GM10266 (cell line): ENCODE measurements at regions not wholly inside any gene's neighbourhood (a gene's known extent, or its start where the extent isn't known, plus 50 kb on each side); places are given as distances from the start of the nearest gene placed in this dataset.

Source experiments
- DNase-seq: peaks from one replicate; pipeline ENCODE4 v3.0.0; 2012; ENCODE audit errors: extremely low spot score
- TF ChIP-seq, protein P1 (sequence below): IDR thresholded peaks from 2 replicates; pipeline ENCODE4 v1.5.1; 2012; ENCODE audit warnings: mild to moderate bottlenecking, low read depth; ENCODE audit not compliant: control insufficient read depth, insufficient read depth; ENCODE audit errors: missing control alignments

DNA sequence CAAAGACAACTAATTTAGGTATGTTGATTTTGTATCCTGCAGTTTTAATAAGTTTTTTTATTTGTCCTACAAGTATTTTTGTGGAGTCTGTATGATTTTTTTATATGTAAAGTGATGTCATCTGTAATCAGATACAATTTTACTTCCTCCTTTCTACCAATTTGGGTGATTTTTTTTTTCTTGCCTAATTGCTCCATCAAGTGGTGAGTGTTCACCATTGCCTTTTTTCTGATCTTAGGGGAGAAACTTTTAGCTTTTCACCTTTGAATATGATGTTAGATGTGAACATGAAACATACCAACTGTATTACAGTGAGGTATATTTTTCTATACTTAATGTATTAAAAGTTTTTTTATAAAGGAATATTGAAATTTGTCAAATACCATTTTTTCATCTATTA, 362.3 kb downstream of the PABPC4L start:
- TF ChIP-seq, protein P1, sequence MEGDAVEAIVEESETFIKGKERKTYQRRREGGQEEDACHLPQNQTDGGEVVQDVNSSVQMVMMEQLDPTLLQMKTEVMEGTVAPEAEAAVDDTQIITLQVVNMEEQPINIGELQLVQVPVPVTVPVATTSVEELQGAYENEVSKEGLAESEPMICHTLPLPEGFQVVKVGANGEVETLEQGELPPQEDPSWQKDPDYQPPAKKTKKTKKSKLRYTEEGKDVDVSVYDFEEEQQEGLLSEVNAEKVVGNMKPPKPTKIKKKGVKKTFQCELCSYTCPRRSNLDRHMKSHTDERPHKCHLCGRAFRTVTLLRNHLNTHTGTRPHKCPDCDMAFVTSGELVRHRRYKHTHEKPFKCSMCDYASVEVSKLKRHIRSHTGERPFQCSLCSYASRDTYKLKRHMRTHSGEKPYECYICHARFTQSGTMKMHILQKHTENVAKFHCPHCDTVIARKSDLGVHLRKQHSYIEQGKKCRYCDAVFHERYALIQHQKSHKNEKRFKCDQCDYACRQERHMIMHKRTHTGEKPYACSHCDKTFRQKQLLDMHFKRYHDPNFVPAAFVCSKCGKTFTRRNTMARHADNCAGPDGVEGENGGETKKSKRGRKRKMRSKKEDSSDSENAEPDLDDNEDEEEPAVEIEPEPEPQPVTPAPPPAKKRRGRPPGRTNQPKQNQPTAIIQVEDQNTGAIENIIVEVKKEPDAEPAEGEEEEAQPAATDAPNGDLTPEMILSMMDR = no peak
- DNase-seq = no peak

DNA sequence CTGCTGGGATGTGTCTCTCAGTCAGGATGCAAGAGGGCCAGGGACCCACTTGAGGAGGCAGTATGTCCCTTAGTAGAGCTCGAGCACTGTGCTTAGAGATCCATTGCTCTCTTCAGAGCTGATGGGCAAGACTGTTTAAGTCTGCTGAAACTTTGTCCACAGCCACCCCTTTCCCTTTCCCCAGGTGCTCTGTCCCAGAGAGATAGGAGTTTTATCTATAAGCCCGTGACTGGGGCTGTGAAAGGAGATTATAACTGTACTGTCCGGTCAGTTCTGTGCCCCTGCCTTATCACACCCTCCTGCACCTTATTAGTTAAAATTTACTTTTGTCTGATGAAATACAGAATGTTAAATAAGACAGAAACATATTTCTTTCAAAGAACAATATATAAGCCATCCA, 378.4 kb downstream of the PABPC4L start:
- DNase-seq = no peak

DNA sequence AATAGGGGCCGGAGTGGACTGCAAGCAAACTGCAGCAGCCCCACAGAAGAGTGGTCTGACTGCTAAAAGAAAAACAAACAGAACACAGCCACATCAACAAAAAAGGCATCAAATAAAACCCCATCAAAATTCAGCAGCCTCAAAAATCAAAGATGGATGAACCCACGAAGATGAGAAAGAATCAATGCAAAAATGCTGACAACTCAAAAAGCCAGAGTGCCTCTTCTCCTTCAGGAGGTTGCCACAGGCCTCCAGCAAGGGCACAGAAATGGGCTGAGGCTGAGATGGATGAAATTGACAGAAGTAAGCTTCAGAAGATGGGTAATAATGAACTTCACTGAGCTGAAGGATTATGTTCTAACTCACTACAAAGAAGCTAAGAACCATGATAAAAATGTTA, 388.6 kb downstream of the PABPC4L start:
- TF ChIP-seq, protein P1 = no peak

More for the DNA sequence above, 378.4 kb downstream of the PABPC4L start:
- TF ChIP-seq, protein P1 = no peak

DNA sequence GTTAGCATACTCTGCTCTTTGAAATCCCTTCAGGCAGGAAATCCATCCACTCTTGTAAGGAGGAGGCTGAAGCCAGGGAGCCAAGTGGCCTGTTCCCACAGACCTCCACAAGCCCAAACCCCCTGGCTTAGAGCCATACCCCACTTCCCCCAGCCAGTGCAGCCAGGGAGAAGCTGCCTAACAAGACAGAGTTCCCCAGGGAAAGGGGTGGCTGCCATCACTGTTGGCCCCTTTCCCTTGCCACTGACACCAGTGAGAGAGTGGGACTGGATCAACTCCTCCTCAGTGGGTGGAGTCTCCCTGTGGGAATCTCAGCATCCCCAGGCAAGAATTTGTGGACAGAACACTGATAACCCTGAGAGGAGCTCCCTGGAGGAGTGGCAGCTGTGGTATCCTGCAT, 389.4 kb downstream of the PABPC4L start:
- no peak for DNase-seq
- TF ChIP-seq, protein P1 = no peak

More for the DNA sequence above, 388.6 kb downstream of the PABPC4L start:
- DNase-seq = no peak

DNA sequence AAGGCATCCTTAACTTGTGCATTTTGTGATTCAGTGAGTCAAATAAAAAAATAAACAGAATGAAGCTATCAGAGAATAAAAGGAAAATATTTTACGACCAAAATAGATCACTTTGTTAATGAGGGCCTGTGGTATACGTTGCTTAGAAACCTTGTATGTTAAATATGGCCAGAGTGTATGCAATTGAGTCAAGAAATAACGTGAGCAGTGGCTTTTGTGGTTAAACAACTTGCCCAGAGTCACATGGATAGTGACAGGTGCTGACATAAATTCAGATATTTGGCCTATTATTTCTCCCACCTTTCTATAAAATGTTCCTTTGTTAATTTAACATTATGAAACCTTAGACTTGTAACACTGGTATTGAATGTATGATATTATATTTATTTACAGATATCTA, 393.4 kb downstream of the PABPC4L start:
- DNase-seq = no peak

DNA sequence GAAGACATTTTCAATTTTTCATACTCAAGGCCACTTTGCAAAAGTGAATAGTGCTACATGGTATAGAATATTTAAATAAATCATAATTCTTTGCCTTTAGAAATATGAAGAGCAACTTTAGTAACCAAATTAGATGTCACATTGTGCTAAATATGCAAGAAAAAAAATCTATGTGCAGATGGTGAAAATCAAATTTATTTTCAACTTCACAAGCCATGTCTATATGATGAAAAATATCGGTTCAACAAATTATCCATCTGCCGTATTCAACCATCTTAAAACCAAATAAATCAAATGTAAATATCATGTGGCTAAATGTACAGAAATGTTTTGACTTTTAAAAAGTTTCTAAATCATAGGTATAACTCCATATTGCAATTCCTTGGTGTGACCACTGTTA, 398.2 kb downstream of the PABPC4L start:
- DNase-seq = no peak
- TF ChIP-seq, protein P1 = no peak

More for the DNA sequence above, 393.4 kb downstream of the PABPC4L start:
- TF ChIP-seq, protein P1 = no peak

DNA sequence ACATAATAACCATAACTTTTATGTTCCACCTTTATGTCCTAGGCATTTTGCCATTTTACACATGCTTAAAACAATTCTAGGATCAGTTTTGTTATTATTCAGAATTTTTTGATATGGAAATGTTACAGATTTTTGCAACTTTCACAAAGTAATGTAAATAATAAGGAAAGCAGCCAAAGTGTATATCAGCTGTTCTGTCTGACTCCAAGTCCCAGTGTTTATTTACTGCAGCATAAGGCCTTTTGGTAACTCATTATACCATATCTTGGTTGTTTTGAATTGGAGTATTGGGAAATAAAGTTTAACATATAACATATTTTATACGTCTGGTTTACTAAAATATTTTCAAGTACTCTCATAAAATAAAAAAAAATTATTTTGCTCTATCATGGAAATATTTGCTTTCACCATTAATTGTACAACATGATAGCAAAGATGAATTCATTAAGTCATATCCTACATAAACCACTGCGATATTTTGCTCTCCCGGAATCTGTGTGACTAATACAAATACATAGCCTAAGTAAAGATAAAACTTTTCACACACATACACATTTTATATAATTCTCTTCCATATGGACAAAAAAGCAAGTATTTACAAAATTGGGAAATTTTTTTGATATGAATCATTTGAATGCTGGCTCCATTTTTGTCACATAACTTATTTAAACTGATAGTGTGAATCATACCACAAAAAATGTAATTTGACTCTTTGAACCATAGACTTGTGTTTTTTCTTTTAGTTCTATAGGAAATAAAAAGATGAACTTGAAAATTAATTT, 399.0 kb downstream of the PABPC4L start:
- TF ChIP-seq, protein P1 = no peak
- DNase-seq = no peak
